ENCODE measurements at regions not wholly inside any gene's neighbourhood (a gene's known extent, or its start where the extent isn't known, plus 50 kb on each side); places are given as distances from the start of the nearest gene placed in this dataset.

DNA sequence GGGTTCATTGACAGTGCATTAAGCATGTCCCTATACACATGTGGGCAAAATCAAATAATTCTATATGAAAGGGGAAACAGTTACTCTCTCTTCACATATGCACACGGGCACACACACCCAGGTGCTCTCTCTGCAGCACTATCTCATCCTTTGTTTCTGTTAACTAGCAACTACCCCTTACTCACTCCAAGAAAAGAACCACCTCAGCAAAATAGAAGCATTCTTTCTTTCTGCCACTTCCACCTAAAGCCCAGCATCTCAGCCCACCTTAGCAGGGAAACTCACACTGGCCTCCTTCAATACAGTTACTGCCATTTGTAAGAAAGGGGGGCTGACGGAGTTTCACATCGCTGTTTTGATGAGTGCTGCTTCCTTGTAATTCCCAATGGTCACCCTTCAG, 216.3 kb upstream of the ID2 start:
- no peak overlapping the region for H3K27ac Mint-ChIP-seq

GRCh38 chr2:8469709-8470493, 212.0 kb upstream of the ID2 start:
- no peak for TF ChIP-seq CTCF (IDR thresholded peaks at IDR 0.05; ENCODE audit: unreplicated experiment in 3 of 3)
- no peaks in the 10 kb centered on the region for H3K36me3 Mint-ChIP-seq (ENCODE audit: low read depth)
- H3K4me1 Mint-ChIP-seq, result no peaks in the 10 kb centered on the region
- H3K27ac Mint-ChIP-seq, result no peak overlapping the region
- H3K27me3 Mint-ChIP-seq (ENCODE audit: low read depth), result peaks cover 3% of the 10 kb centered on the region
- peaks cover 3% of the 10 kb centered on the region for H3K9me3 Mint-ChIP-seq
- no peak overlapping the region for H3K4me3 Mint-ChIP-seq

More for the DNA sequence above, 216.3 kb upstream of the ID2 start:
- TF ChIP-seq CTCF (IDR thresholded peaks at IDR 0.05; ENCODE audit: unreplicated experiment in 3 of 3), result no peak
- Mint-ChIP-seq H3K36me3 (ENCODE audit: low read depth) (no peaks in the 10 kb centered on the region), H3K4me1 (no peaks in the 10 kb centered on the region), H3K27me3 (ENCODE audit: low read depth) (peaks cover 15% of the 10 kb centered on the region), H3K9me3 (peaks cover 3% of the 10 kb centered on the region), H3K4me3 (no peak overlapping the region)

DNA sequence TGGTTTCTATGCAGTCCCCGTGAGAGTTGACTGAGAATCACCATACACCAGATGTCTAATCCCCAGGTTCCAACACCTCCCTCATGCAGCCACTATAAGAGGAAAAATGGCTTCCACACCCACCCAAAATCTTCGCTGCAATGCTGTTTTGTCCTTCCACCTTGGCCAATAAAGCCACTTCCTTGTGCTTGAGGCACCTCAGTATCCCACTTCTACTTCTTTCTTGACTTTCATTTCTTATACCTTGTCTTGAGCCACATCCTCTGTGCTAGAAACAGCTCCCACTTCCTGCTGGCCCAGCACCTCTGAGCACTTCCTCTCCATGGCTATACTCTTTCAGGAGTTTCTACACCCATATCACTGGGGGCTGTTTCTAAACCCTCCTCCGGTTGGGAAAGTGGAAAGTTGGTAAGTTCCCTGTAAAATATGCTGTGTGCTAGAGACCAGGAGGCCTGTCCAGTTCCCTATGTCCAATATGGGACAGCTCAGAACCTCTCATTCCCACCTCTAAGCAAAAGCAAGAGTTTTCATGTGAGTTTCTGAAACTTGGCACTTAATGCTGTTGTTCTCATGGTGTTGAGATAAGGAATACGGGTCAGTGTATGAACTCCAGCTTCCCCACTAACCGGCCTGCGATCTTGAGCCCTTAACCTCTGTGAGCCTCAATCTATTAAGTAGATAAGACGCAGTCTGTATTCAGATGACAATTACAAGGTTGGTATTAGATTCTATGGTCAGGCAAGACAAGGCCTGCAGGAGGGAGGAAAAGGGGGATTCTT, 209.1 kb upstream of the ID2 start:
- Mint-ChIP-seq H3K27ac (no peak overlapping the region), H3K27me3 (ENCODE audit: low read depth) (peaks cover 2% of the 10 kb centered on the region), H3K36me3 (ENCODE audit: low read depth) (no peaks in the 10 kb centered on the region), H3K4me3 (no peak overlapping the region), H3K9me3 (no peaks in the 10 kb centered on the region), H3K4me1 (no peaks in the 10 kb centered on the region)
- TF ChIP-seq CTCF (IDR thresholded peaks at IDR 0.05; ENCODE audit: unreplicated experiment in 3 of 3), result no peak

DNA sequence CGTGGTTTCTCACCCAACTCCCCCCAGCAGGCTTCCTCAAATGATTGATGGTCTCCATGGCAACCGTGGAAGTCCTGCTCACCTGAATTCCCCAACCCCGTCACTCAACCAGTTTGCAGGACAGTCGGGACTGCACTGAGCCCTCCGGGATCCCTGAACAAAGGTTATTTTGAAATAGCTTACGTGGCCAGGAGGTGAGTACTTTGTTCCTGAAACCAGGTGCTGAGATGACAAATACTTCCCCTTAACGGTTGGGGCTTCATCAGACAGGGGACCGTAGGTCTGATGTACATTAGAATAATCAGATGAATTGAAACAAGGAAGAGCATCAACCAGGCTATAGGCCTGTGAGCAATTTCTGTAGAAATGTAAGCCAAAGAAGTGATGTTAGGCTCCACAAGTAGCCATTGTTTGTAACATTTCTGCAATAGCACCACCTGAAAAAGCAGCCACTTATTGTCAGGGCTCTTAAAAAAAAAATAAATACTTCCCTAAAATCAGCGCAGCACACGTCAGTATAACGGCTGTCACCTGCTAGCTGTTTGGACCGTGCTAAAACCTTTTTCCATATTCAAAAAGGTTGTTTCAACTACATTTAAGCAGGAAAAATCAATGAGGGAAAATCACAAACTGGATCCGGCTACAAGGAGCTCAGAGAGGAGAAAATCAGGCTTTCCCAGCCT, 206.4 kb upstream of the ID2 start:
- Mint-ChIP-seq H3K36me3 (ENCODE audit: low read depth) (no peaks in the 10 kb centered on the region), H3K27ac (peak overlapping the region in 2 of 3 experiments; percentile 6 to 54), H3K4me3 (no peak overlapping the region), H3K4me1 (no peaks in the 10 kb centered on the region), H3K27me3 (ENCODE audit: low read depth) (no peaks in the 10 kb centered on the region), H3K9me3 (no peaks in the 10 kb centered on the region)
- TF ChIP-seq CTCF (IDR thresholded peaks at IDR 0.05; ENCODE audit: unreplicated experiment in 3 of 3), result no peak

GRCh38 chr2:8477552-8478470, 204.0 kb upstream of the ID2 start:
- Mint-ChIP-seq H3K36me3 (ENCODE audit: low read depth) (no peaks in the 10 kb centered on the region), H3K4me3 (no peak overlapping the region), H3K27ac (peak overlapping the region; percentile 36 to 91 (median 70)), H3K9me3 (no peaks in the 10 kb centered on the region), H3K4me1 (no peaks in the 10 kb centered on the region), H3K27me3 (ENCODE audit: low read depth) (no peaks in the 10 kb centered on the region)
- no peak for TF ChIP-seq CTCF (IDR thresholded peaks at IDR 0.05; ENCODE audit: unreplicated experiment in 3 of 3)

Measured in nephron (organoid).